ENCODE measurements at regions not wholly inside any gene's neighbourhood (a gene's known extent, or its start where the extent isn't known, plus 50 kb on each side); places are given as distances from the start of the nearest gene placed in this dataset.

DNA sequence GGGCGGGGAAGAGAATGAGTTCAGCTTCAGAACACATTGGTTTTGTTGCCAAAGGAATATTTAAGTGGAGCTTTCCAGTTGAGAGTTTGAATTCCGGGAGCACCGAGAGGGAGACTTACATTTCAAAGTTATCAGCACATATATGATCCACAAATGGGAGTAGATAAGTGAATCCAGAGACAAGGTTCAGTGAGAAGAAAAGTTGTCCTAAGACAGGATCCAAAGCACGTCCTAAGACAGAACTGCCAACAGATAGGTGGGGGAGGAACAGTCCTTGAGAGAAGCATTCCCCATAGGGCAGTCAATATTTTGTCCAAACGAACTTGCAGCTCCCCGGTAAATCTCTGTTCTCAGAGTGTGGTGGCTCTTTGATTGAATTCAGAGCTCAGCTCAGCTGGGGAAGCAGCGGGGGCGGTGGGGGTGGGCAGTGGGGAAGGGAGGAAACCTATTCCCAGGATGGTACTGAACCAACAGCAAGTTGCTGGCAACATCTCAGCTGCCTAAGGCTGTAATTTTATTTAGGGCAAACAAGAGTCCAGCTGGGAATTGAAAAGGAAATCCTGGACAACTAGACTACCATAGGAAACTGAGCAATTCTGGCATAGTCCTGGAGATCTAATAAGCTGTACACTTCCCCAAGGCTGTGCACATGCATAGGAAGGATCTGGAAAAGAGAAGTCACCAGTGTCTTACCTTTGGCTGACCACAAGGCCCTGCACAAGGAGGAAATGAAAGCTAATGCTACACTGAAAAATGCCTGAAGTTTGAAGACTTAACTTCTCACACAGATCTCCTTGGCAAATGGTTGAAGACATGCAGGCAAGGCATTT is 94.2 kb upstream of the CXCL12 start:
- Mint-ChIP-seq H3K4me1 (no peaks in the 10 kb centered on the region), H3K36me3 (no peaks in the 10 kb centered on the region), H3K27me3 (ENCODE audit: insufficient read depth, low read depth) (peaks cover 7% of the 10 kb centered on the region), H3K27ac (no peak overlapping the region), H3K4me3 (no peak overlapping the region), H3K9me3 (peaks cover 6% of the 10 kb centered on the region)
- Histone ChIP-seq H3K27ac (no peak overlapping the region), H3F3A (ENCODE audit: low read depth) (no peaks in the 10 kb centered on the region), H3K36me3 (no peaks in the 10 kb centered on the region), H3K9ac (no peak overlapping the region), H3K79me2 (ENCODE audit: low read depth) (no peaks in the 10 kb centered on the region), H3K4me1 (no peaks in the 10 kb centered on the region), H3K27me3 (no peaks in the 10 kb centered on the region), H4K20me1 (ENCODE audit: low read depth) (no peaks in the 10 kb centered on the region), H3K4me3 (no peak overlapping the region), H3K9me3 (ENCODE audit: low read depth) (no peaks in the 10 kb centered on the region), H2AFZ (replicated peaks) (no peak overlapping the region), H3K4me2 (no peak overlapping the region)
- TF ChIP-seq EZH2phosphoT487 (IDR thresholded peaks at IDR 0.05) (no peak), EZH2 (IDR thresholded peaks at IDR 0.05) (no peak)
- TF ChIP-seq, protein P1, sequence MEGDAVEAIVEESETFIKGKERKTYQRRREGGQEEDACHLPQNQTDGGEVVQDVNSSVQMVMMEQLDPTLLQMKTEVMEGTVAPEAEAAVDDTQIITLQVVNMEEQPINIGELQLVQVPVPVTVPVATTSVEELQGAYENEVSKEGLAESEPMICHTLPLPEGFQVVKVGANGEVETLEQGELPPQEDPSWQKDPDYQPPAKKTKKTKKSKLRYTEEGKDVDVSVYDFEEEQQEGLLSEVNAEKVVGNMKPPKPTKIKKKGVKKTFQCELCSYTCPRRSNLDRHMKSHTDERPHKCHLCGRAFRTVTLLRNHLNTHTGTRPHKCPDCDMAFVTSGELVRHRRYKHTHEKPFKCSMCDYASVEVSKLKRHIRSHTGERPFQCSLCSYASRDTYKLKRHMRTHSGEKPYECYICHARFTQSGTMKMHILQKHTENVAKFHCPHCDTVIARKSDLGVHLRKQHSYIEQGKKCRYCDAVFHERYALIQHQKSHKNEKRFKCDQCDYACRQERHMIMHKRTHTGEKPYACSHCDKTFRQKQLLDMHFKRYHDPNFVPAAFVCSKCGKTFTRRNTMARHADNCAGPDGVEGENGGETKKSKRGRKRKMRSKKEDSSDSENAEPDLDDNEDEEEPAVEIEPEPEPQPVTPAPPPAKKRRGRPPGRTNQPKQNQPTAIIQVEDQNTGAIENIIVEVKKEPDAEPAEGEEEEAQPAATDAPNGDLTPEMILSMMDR (IDR thresholded peaks at IDR 0.05) = no peak
- no peak for DNase-seq (ENCODE audit: low spot score)

DNA sequence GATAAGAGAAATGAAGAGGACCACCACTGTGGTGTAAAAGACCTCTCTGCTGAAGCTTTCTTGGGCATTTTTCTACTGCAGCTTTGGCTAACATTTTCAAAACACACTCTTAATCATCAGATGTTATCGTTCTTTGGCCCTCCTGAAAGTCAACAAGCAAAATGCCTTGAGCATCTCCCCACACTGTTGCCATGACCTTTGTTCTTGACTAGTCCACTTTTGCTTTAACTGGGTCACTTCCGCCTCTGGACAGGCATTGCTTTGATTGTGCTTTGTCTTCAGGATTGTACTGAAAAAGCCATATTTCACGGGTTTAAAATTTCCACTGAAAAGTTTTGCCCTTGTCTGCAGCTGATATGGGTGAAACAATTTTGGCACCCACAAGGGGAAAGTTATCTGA is 107.8 kb upstream of the CXCL12 start:
- no peak overlapping the region for H3K9ac ChIP-seq
- no peaks in the 10 kb centered on the region for H3F3A ChIP-seq (ENCODE audit: low read depth)
- no peak for DNase-seq (ENCODE audit: low spot score)
- no peaks in the 10 kb centered on the region for H3K9me3 ChIP-seq (ENCODE audit: low read depth)
- Mint-ChIP-seq H3K36me3 (no peaks in the 10 kb centered on the region), H3K9me3 (peaks cover 5% of the 10 kb centered on the region), H3K27me3 (ENCODE audit: insufficient read depth, low read depth) (peaks cover 2% of the 10 kb centered on the region), H3K27ac (no peak overlapping the region), H3K4me3 (no peak overlapping the region), H3K4me1 (no peaks in the 10 kb centered on the region)
- H3K79me2 ChIP-seq (ENCODE audit: low read depth) = no peaks in the 10 kb centered on the region
- H3K4me1 ChIP-seq = no peaks in the 10 kb centered on the region
- no peak overlapping the region for H3K27ac ChIP-seq
- no peaks in the 10 kb centered on the region for H3K36me3 ChIP-seq
- no peak overlapping the region for H3K4me2 ChIP-seq
- no peaks in the 10 kb centered on the region for H3K27me3 ChIP-seq
- H4K20me1 ChIP-seq (ENCODE audit: low read depth) = no peaks in the 10 kb centered on the region
- no peak overlapping the region for H2AFZ ChIP-seq (replicated peaks)
- TF ChIP-seq EZH2phosphoT487 (IDR thresholded peaks at IDR 0.05) (no peak), EZH2 (IDR thresholded peaks at IDR 0.05) (no peak)
- TF ChIP-seq, protein P1 (IDR thresholded peaks at IDR 0.05) = no peak
- H3K4me3 ChIP-seq = no peak overlapping the region

DNA sequence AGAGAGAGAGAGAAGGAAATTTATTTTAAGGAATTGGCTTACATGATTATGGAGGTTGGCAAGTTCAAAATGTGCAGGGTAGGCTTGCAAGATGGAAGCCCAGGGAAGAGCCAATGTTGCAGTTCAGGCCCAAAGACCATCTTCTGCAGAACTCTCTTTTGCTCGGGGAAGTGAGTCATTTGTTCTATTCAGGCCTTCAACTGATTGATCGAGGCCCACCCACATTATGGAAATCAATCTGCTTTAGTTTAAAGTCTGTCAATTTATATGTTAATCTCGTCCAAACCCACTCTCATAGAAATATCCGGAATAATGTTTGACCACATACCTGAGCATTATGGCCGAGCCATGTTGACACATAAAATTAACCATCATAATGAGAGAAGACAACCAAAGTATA is 113.3 kb upstream of the CXCL12 start:
- no peak for DNase-seq (ENCODE audit: low spot score)
- Mint-ChIP-seq H3K36me3 (no peaks in the 10 kb centered on the region), H3K9me3 (peaks cover 2% of the 10 kb centered on the region), H3K27ac (no peak overlapping the region), H3K4me1 (no peaks in the 10 kb centered on the region), H3K27me3 (ENCODE audit: insufficient read depth, low read depth) (no peaks in the 10 kb centered on the region), H3K4me3 (no peak overlapping the region)
- Histone ChIP-seq H3K36me3 (peaks cover 2% of the 10 kb centered on the region), H3K27ac (no peak overlapping the region), H4K20me1 (ENCODE audit: low read depth) (no peaks in the 10 kb centered on the region), H3K27me3 (no peaks in the 10 kb centered on the region), H2AFZ (replicated peaks) (no peak overlapping the region), H3K79me2 (ENCODE audit: low read depth) (no peaks in the 10 kb centered on the region), H3K4me3 (no peak overlapping the region), H3K4me2 (no peak overlapping the region), H3F3A (ENCODE audit: low read depth) (no peaks in the 10 kb centered on the region), H3K9me3 (ENCODE audit: low read depth) (peaks cover 3% of the 10 kb centered on the region), H3K4me1 (no peaks in the 10 kb centered on the region), H3K9ac (no peak overlapping the region)
- TF ChIP-seq, protein P1 (IDR thresholded peaks at IDR 0.05) = no peak
- no peak for TF ChIP-seq EZH2phosphoT487 (IDR thresholded peaks at IDR 0.05)
- TF ChIP-seq EZH2 (IDR thresholded peaks at IDR 0.05) = no peak
